ENCODE measurements at regions not wholly inside any gene's neighbourhood (a gene's known extent, or its start where the extent isn't known, plus 50 kb on each side); places are given as distances from the start of the nearest gene placed in this dataset.

DNA sequence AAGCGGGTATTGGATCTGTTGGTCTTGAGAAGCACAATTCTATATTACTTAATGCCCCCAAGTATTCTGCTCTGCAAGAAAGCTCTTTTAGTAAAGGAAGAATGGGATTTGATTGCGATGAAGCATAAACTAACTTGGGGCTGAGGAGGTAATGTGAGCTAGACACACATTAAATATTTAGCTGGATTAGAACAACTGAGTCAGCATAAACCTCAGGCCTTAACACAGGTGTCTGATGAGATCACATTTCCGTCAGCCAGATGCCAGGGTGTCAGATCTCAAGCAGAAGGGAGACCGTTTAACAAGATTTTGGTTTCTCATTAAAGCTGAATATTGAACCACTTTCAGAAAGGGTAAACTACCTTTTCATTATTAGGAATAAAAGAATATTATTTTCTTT is 94.5 kb downstream of the GYPC start:
- DNase-seq, result no peak
- Histone ChIP-seq H3K27ac (ENCODE audit: low read depth, low read length) (no peak overlapping the region), H3K36me3 (ENCODE audit: control insufficient read depth, insufficient read depth, low read length) (no peaks in the 10 kb centered on the region), H3K4me1 (ENCODE audit: control insufficient read depth, insufficient read depth, low read length) (peaks cover 3% of the 10 kb centered on the region), H3K27me3 (ENCODE audit: control insufficient read depth, insufficient read depth, low read length, poor library complexity, severe bottlenecking) (no peaks in the 10 kb centered on the region), H3K9me3 (ENCODE audit: control insufficient read depth, low read length) (peaks cover 3% of the 10 kb centered on the region), H3K4me3 (ENCODE audit: low read length) (no peak overlapping the region), H3K9ac (ENCODE audit: extremely low read depth, low read length, poor library complexity, severe bottlenecking) (no peak overlapping the region)
- H3K27ac Mint-ChIP-seq, result no peak overlapping the region
- TF ChIP-seq, protein P1, sequence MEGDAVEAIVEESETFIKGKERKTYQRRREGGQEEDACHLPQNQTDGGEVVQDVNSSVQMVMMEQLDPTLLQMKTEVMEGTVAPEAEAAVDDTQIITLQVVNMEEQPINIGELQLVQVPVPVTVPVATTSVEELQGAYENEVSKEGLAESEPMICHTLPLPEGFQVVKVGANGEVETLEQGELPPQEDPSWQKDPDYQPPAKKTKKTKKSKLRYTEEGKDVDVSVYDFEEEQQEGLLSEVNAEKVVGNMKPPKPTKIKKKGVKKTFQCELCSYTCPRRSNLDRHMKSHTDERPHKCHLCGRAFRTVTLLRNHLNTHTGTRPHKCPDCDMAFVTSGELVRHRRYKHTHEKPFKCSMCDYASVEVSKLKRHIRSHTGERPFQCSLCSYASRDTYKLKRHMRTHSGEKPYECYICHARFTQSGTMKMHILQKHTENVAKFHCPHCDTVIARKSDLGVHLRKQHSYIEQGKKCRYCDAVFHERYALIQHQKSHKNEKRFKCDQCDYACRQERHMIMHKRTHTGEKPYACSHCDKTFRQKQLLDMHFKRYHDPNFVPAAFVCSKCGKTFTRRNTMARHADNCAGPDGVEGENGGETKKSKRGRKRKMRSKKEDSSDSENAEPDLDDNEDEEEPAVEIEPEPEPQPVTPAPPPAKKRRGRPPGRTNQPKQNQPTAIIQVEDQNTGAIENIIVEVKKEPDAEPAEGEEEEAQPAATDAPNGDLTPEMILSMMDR (conservative IDR thresholded peaks at IDR 0.05), result no peak
- 86 to 100% methylated on average over 1 to 3 of the region's 4 CpGs for WGBS, 2 experiments (ENCODE audit: insufficient coverage in 1 of 2, insufficient read length in 1 of 2)
- H3K4me1 Mint-ChIP-seq, result peaks cover 17% of the 10 kb centered on the region
- no peaks in the 10 kb centered on the region for H3K36me3 Mint-ChIP-seq (ENCODE audit: low read depth)
- H3K27me3 Mint-ChIP-seq (ENCODE audit: insufficient read depth), result peaks cover 38% of the 10 kb centered on the region
- no peak overlapping the region for H3K4me3 Mint-ChIP-seq
- H3K9me3 Mint-ChIP-seq, result no peaks in the 10 kb centered on the region

DNA sequence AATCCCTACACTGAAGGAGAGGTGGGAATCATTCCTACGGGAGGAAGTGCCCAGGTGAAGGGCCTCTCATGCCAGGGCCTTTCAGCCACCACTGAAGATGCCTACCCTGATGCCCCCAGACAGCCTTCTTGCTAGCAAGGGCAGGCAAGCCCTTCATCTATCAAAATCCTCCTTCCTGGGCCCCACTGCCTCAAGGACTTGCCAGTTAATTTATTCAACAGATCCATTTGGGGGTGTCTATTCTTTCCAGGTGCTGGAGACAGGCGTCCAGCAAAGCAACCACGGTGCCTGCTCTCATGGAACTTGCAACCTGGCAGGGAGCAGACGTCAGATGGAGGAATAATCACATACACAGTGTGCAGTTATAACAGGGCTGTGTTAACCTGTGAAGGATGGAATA is 95.5 kb downstream of the GYPC start:
- H3K4me1 Mint-ChIP-seq, result peaks cover 17% of the 10 kb centered on the region
- no peak overlapping the region for H3K27ac Mint-ChIP-seq
- TF ChIP-seq, protein P1 (conservative IDR thresholded peaks at IDR 0.05), result no peak
- H3K4me3 ChIP-seq (ENCODE audit: low read length), result no peak overlapping the region
- 81 to 94% methylated on average over 3 to 4 of the region's 4 CpGs for WGBS, 2 experiments (ENCODE audit: insufficient coverage in 1 of 2, insufficient read length in 1 of 2)
- H3K9me3 ChIP-seq (ENCODE audit: control insufficient read depth, low read length), result peaks cover 13% of the 10 kb centered on the region
- no peak overlapping the region for H3K4me3 Mint-ChIP-seq
- no peaks in the 10 kb centered on the region for H3K36me3 ChIP-seq (ENCODE audit: control insufficient read depth, insufficient read depth, low read length)
- H3K36me3 Mint-ChIP-seq (ENCODE audit: low read depth), result no peaks in the 10 kb centered on the region
- no peaks in the 10 kb centered on the region for H3K27me3 ChIP-seq (ENCODE audit: control insufficient read depth, insufficient read depth, low read length, poor library complexity, severe bottlenecking)
- H3K4me1 ChIP-seq (ENCODE audit: control insufficient read depth, insufficient read depth, low read length), result peaks cover 3% of the 10 kb centered on the region
- peaks cover 43% of the 10 kb centered on the region for H3K27me3 Mint-ChIP-seq (ENCODE audit: insufficient read depth)
- DNase-seq, result no peak
- no peaks in the 10 kb centered on the region for H3K9me3 Mint-ChIP-seq
- H3K9ac ChIP-seq (ENCODE audit: extremely low read depth, low read length, poor library complexity, severe bottlenecking), result no peak overlapping the region
- no peak overlapping the region for H3K27ac ChIP-seq (ENCODE audit: low read depth, low read length)

DNA sequence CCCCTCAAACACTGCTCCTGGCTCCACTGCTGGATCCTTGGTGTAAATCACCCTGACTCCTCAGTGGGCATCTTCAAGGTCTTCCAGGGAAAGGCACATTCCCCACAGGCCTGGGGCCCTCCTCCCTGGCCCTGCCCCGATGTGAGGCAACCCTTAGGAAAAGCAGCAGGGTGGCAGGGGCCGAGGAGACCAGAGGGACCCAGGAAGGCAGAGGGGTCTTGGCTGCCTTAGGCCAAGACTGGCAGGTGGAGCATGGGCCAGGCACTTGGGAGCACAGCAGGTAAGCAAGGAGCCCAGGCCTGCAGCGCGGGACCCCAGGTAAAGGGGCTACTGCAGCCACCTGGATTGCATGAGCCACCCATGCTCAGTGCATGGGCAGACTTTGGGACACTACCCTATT is 96.9 kb downstream of the GYPC start:
- Histone ChIP-seq H3K36me3 (ENCODE audit: control insufficient read depth, insufficient read depth, low read length) (no peaks in the 10 kb centered on the region), H3K4me1 (ENCODE audit: control insufficient read depth, insufficient read depth, low read length) (peaks cover 3% of the 10 kb centered on the region), H3K4me3 (ENCODE audit: low read length) (no peak overlapping the region), H3K27ac (ENCODE audit: low read depth, low read length) (no peak overlapping the region), H3K27me3 (ENCODE audit: control insufficient read depth, insufficient read depth, low read length, poor library complexity, severe bottlenecking) (no peaks in the 10 kb centered on the region), H3K9ac (ENCODE audit: extremely low read depth, low read length, poor library complexity, severe bottlenecking) (no peak overlapping the region), H3K9me3 (ENCODE audit: control insufficient read depth, low read length) (peaks cover 13% of the 10 kb centered on the region)
- H3K36me3 Mint-ChIP-seq (ENCODE audit: low read depth), result no peaks in the 10 kb centered on the region
- TF ChIP-seq, protein P1 (conservative IDR thresholded peaks at IDR 0.05), result no peak
- H3K9me3 Mint-ChIP-seq, result no peaks in the 10 kb centered on the region
- no peak overlapping the region for H3K27ac Mint-ChIP-seq
- WGBS, 2 experiments (ENCODE audit: insufficient coverage in 1 of 2, insufficient read length in 1 of 2), result 90 to 92% methylated on average over 2 to 4 of the region's 4 CpGs
- DNase-seq, result no peak
- no peak overlapping the region for H3K4me3 Mint-ChIP-seq
- peaks cover 47% of the 10 kb centered on the region for H3K27me3 Mint-ChIP-seq (ENCODE audit: insufficient read depth)
- H3K4me1 Mint-ChIP-seq, result peaks cover 17% of the 10 kb centered on the region

All from endodermal cell (in vitro differentiated cells).